ENCODE measurements at regions not wholly inside any gene's neighbourhood (a gene's known extent, or its start where the extent isn't known, plus 50 kb on each side); places are given as distances from the start of the nearest gene placed in this dataset.

GRCh38 chr7:88686468-88687229 is 72.9 kb upstream of the ZNF804B start:
- TF ChIP-seq CTCF (conservative IDR thresholded peaks at IDR 0.05; ENCODE audit: low read depth, low read length) (no peak), EZH2 (IDR thresholded peaks at IDR 0.05; ENCODE audit: low read length, unreplicated experiment) (no peak), EZH2phosphoT487 (IDR thresholded peaks at IDR 0.05; ENCODE audit: borderline replicate concordance, low read length) (no peak)
